ENCODE measurements at regions not wholly inside any gene's neighbourhood (a gene's known extent, or its start where the extent isn't known, plus 50 kb on each side); places are given as distances from the start of the nearest gene placed in this dataset.

DNA sequence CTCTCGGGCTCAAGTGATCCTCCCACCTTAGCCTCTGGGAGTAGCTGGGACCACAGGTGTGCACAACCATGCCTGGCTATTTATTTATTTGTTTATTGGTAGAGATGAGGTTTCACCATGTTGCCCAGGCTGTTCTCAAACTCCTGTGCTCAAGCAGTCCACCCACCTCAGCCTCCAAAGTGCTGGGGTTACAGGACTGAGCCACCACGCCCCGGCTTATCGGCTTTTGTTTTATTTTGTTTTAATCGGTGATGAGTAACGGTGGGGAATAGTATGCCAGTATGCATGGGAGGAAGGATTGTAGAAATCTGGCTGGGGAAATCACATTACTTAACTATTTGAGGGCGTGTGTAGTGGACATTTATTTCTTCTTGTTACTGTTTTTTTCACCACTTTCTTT lies 451.0 kb upstream of the GOLIM4 start:
- DNase-seq: no peak
- H3K4me2 ChIP-seq (ENCODE audit: low read depth, low read length, poor library complexity, severe bottlenecking): no peak overlapping the region
- H4K20me1 ChIP-seq (ENCODE audit: insufficient read depth, low read depth, low read length): no peaks in the 10 kb centered on the region
- no peaks in the 10 kb centered on the region for H3K79me2 ChIP-seq (ENCODE audit: low read length)
- H3K9me2 ChIP-seq (replicated peaks; ENCODE audit: insufficient read depth, low read length): no peaks in the 10 kb centered on the region
- no peaks in the 10 kb centered on the region for H3K36me3 ChIP-seq (ENCODE audit: insufficient read depth, low read length)
- H3K4me1 ChIP-seq (ENCODE audit: low read length): no peaks in the 10 kb centered on the region
- H2AFZ ChIP-seq (ENCODE audit: low read length): no peak overlapping the region
- no peak overlapping the region for H3K9ac ChIP-seq (ENCODE audit: low read length)
- no peaks in the 10 kb centered on the region for H3K27me3 ChIP-seq (ENCODE audit: low read length)
- H3K4me3 ChIP-seq (ENCODE audit: low read length): no peak overlapping the region
- H3K9me3 ChIP-seq (ENCODE audit: low read length): no peaks in the 10 kb centered on the region
- no peak overlapping the region for H3K27ac ChIP-seq (ENCODE audit: low read length)

DNA sequence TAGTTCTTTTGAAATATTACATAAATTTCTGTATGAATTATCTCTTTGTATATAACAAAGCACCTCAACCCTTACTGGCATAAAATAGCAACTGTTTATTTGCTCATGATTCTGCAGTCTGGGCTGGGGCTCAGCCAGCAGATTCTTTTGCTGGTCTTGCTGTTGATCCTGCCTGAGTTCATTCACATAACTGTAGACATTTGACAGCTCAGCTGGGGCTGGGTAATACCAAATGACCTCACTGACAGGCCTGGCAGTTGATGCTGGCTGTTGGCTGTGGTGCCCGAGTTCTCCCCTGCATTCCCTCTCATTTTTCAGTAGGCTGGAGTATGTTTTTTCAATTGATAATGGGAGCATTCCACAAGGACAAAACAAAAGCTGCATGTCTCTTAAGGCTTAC lies 449.9 kb upstream of the GOLIM4 start:
- Histone ChIP-seq H3K79me2 (ENCODE audit: low read length) (no peaks in the 10 kb centered on the region), H4K20me1 (ENCODE audit: insufficient read depth, low read depth, low read length) (no peaks in the 10 kb centered on the region), H3K27ac (ENCODE audit: low read length) (no peak overlapping the region), H3K9me2 (replicated peaks; ENCODE audit: insufficient read depth, low read length) (no peaks in the 10 kb centered on the region), H3K36me3 (ENCODE audit: insufficient read depth, low read length) (no peaks in the 10 kb centered on the region), H3K27me3 (ENCODE audit: low read length) (no peaks in the 10 kb centered on the region), H3K9me3 (ENCODE audit: low read length) (no peaks in the 10 kb centered on the region), H3K9ac (ENCODE audit: low read length) (no peak overlapping the region), H3K4me3 (ENCODE audit: low read length) (no peak overlapping the region), H2AFZ (ENCODE audit: low read length) (no peak overlapping the region), H3K4me1 (ENCODE audit: low read length) (no peaks in the 10 kb centered on the region), H3K4me2 (ENCODE audit: low read depth, low read length, poor library complexity, severe bottlenecking) (no peak overlapping the region)
- DNase-seq: no peak

GRCh38 chr3:168544097-168544957 lies 448.6 kb upstream of the GOLIM4 start:
- H3K27ac ChIP-seq (ENCODE audit: low read length): no peak overlapping the region
- no peaks in the 10 kb centered on the region for H3K9me3 ChIP-seq (ENCODE audit: low read length)
- no peaks in the 10 kb centered on the region for H3K79me2 ChIP-seq (ENCODE audit: low read length)
- DNase-seq: peak; percentile 42
- no peaks in the 10 kb centered on the region for H4K20me1 ChIP-seq (ENCODE audit: insufficient read depth, low read depth, low read length)
- H3K27me3 ChIP-seq (ENCODE audit: low read length): no peaks in the 10 kb centered on the region
- no peak overlapping the region for H3K4me3 ChIP-seq (ENCODE audit: low read length)
- no peak overlapping the region for H3K9ac ChIP-seq (ENCODE audit: low read length)
- H3K4me2 ChIP-seq (ENCODE audit: low read depth, low read length, poor library complexity, severe bottlenecking): no peak overlapping the region
- H3K9me2 ChIP-seq (replicated peaks; ENCODE audit: insufficient read depth, low read length): no peaks in the 10 kb centered on the region
- H3K4me1 ChIP-seq (ENCODE audit: low read length): no peaks in the 10 kb centered on the region
- H2AFZ ChIP-seq (ENCODE audit: low read length): no peak overlapping the region
- no peaks in the 10 kb centered on the region for H3K36me3 ChIP-seq (ENCODE audit: insufficient read depth, low read length)

DNA sequence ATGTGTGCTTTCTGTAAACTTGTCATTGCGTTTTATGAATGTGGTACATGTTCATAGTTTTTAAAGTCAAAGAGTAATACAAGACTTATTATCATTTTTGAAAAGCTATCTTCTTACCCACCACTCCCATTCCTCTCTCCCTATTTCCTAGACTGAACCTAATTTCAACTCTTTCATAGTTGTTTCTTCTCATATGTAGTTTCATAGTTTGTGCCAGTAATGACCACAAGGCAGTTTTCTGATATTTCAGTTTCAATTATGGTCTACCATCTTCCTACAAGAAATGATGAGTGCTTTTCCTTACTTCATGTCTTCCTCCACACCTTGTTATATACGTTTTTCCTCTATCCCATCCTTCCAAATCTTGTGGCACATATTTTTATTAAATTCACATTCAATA lies 445.0 kb upstream of the GOLIM4 start:
- Histone ChIP-seq H3K9ac (ENCODE audit: low read length) (no peak overlapping the region), H3K79me2 (ENCODE audit: low read length) (no peaks in the 10 kb centered on the region)

GRCh38 chr3:168539909-168540308 lies 444.2 kb upstream of the GOLIM4 start:
- H3K4me3 ChIP-seq (ENCODE audit: low read length): no peak overlapping the region
- H3K9me3 ChIP-seq (ENCODE audit: low read length): no peaks in the 10 kb centered on the region
- no peak overlapping the region for H2AFZ ChIP-seq (ENCODE audit: low read length)
- H3K27me3 ChIP-seq (ENCODE audit: low read length): no peaks in the 10 kb centered on the region
- H3K36me3 ChIP-seq (ENCODE audit: insufficient read depth, low read length): no peaks in the 10 kb centered on the region
- no peak overlapping the region for H3K4me2 ChIP-seq (ENCODE audit: low read depth, low read length, poor library complexity, severe bottlenecking)
- no peak for DNase-seq
- no peaks in the 10 kb centered on the region for H4K20me1 ChIP-seq (ENCODE audit: insufficient read depth, low read depth, low read length)
- H3K9me2 ChIP-seq (replicated peaks; ENCODE audit: insufficient read depth, low read length): no peaks in the 10 kb centered on the region
- no peaks in the 10 kb centered on the region for H3K79me2 ChIP-seq (ENCODE audit: low read length)
- H3K9ac ChIP-seq (ENCODE audit: low read length): no peak overlapping the region
- no peaks in the 10 kb centered on the region for H3K4me1 ChIP-seq (ENCODE audit: low read length)
- H3K27ac ChIP-seq (ENCODE audit: low read length): no peak overlapping the region

More for the DNA sequence above, 445.0 kb upstream of the GOLIM4 start:
- no peak overlapping the region for H3K27ac ChIP-seq (ENCODE audit: low read length)
- H3K36me3 ChIP-seq (ENCODE audit: insufficient read depth, low read length): no peaks in the 10 kb centered on the region
- DNase-seq: no peak
- no peaks in the 10 kb centered on the region for H3K9me3 ChIP-seq (ENCODE audit: low read length)
- no peak overlapping the region for H3K4me3 ChIP-seq (ENCODE audit: low read length)
- no peak overlapping the region for H2AFZ ChIP-seq (ENCODE audit: low read length)
- no peaks in the 10 kb centered on the region for H3K9me2 ChIP-seq (replicated peaks; ENCODE audit: insufficient read depth, low read length)
- H4K20me1 ChIP-seq (ENCODE audit: insufficient read depth, low read depth, low read length): no peaks in the 10 kb centered on the region
- no peak overlapping the region for H3K4me2 ChIP-seq (ENCODE audit: low read depth, low read length, poor library complexity, severe bottlenecking)
- H3K27me3 ChIP-seq (ENCODE audit: low read length): no peaks in the 10 kb centered on the region
- H3K4me1 ChIP-seq (ENCODE audit: low read length): no peaks in the 10 kb centered on the region

- Histone ChIP-seq H2AFZ (ENCODE audit: low read length) (no peak overlapping the region), H3K9me3 (ENCODE audit: low read length) (no peaks in the 10 kb centered on the region)
- DNase-seq: no peak
These were observed 439.0 kb upstream of the GOLIM4 start for GRCh38 chr3:168534761-168535160.

GRCh38 chr3:168533600-168533999 lies 437.9 kb upstream of the GOLIM4 start:
- H3K4me3 ChIP-seq (ENCODE audit: low read length): no peak overlapping the region
- no peaks in the 10 kb centered on the region for H3K9me3 ChIP-seq (ENCODE audit: low read length)
- H3K9ac ChIP-seq (ENCODE audit: low read length): no peak overlapping the region
- no peak for DNase-seq
- no peak overlapping the region for H3K27ac ChIP-seq (ENCODE audit: low read length)
- no peaks in the 10 kb centered on the region for H3K79me2 ChIP-seq (ENCODE audit: low read length)
- H3K4me2 ChIP-seq (ENCODE audit: low read depth, low read length, poor library complexity, severe bottlenecking): no peak overlapping the region
- H3K36me3 ChIP-seq (ENCODE audit: insufficient read depth, low read length): no peaks in the 10 kb centered on the region
- no peaks in the 10 kb centered on the region for H3K9me2 ChIP-seq (replicated peaks; ENCODE audit: insufficient read depth, low read length)
- H3K27me3 ChIP-seq (ENCODE audit: low read length): no peaks in the 10 kb centered on the region
- H3K4me1 ChIP-seq (ENCODE audit: low read length): no peaks in the 10 kb centered on the region
- no peaks in the 10 kb centered on the region for H4K20me1 ChIP-seq (ENCODE audit: insufficient read depth, low read depth, low read length)
- no peak overlapping the region for H2AFZ ChIP-seq (ENCODE audit: low read length)

More at GRCh38 chr3:168534761-168535160, 439.0 kb upstream of the GOLIM4 start:
- Histone ChIP-seq H3K79me2 (ENCODE audit: low read length) (no peaks in the 10 kb centered on the region), H3K9ac (ENCODE audit: low read length) (no peak overlapping the region), H3K4me3 (ENCODE audit: low read length) (no peak overlapping the region), H3K27me3 (ENCODE audit: low read length) (no peaks in the 10 kb centered on the region), H3K27ac (ENCODE audit: low read length) (no peak overlapping the region), H3K4me1 (ENCODE audit: low read length) (no peaks in the 10 kb centered on the region), H4K20me1 (ENCODE audit: insufficient read depth, low read depth, low read length) (no peaks in the 10 kb centered on the region), H3K4me2 (ENCODE audit: low read depth, low read length, poor library complexity, severe bottlenecking) (no peak overlapping the region), H3K36me3 (ENCODE audit: insufficient read depth, low read length) (no peaks in the 10 kb centered on the region), H3K9me2 (replicated peaks; ENCODE audit: insufficient read depth, low read length) (no peaks in the 10 kb centered on the region)

DNA sequence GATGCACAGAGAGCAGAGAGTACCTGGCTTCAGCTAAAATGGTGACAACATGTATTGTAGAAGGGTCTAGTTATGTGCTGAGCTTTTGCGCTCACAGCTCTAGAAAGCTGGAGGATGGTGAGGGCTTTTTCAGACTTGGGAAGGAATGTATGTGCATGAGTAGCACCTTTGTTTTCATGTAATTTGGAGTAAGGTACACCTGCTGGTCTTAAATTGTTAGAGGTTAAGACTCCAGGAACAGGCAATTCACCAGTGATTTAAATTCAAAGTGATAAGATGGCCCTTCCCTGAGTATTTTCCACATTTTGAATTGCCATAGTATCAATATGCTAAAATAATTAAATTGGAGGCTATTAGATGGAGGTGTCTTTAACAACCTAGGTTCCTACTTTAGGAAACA lies 436.4 kb upstream of the GOLIM4 start:
- Histone ChIP-seq H3K27ac (ENCODE audit: low read length) (no peak overlapping the region), H3K4me1 (ENCODE audit: low read length) (no peaks in the 10 kb centered on the region), H4K20me1 (ENCODE audit: insufficient read depth, low read depth, low read length) (no peaks in the 10 kb centered on the region), H3K79me2 (ENCODE audit: low read length) (no peaks in the 10 kb centered on the region), H3K9ac (ENCODE audit: low read length) (no peak overlapping the region), H3K4me2 (ENCODE audit: low read depth, low read length, poor library complexity, severe bottlenecking) (no peak overlapping the region), H3K36me3 (ENCODE audit: insufficient read depth, low read length) (no peaks in the 10 kb centered on the region), H2AFZ (ENCODE audit: low read length) (no peak overlapping the region), H3K9me2 (replicated peaks; ENCODE audit: insufficient read depth, low read length) (no peaks in the 10 kb centered on the region), H3K4me3 (ENCODE audit: low read length) (no peak overlapping the region), H3K27me3 (ENCODE audit: low read length) (no peaks in the 10 kb centered on the region), H3K9me3 (ENCODE audit: low read length) (no peaks in the 10 kb centered on the region)
- no peak for DNase-seq
